ENCODE measurements at regions not wholly inside any gene's neighbourhood (a gene's known extent, or its start where the extent isn't known, plus 50 kb on each side); places are given as distances from the start of the nearest gene placed in this dataset.

- no peak overlapping the region for H3K4me3 ChIP-seq (ENCODE audit: low read depth, low read length)
- TF ChIP-seq CTCF (IDR thresholded peaks at IDR 0.05; ENCODE audit: borderline replicate concordance, insufficient read depth, low read depth, low read length): no peak
Measured at GRCh38 chr1:4058706-4059105, 158.6 kb upstream of the C1orf174 start.

- H3K4me3 ChIP-seq (ENCODE audit: low read depth, low read length): no peak overlapping the region
- no peak for TF ChIP-seq CTCF (IDR thresholded peaks at IDR 0.05; ENCODE audit: borderline replicate concordance, insufficient read depth, low read depth, low read length)
Measured at GRCh38 chr1:4059270-4059669, 159.2 kb upstream of the C1orf174 start.

GRCh38 chr1:4060850-4061249, 160.8 kb upstream of the C1orf174 start:
- H3K4me3 ChIP-seq (ENCODE audit: low read depth, low read length): no peak overlapping the region
- TF ChIP-seq CTCF (IDR thresholded peaks at IDR 0.05; ENCODE audit: borderline replicate concordance, insufficient read depth, low read depth, low read length): no peak

GRCh38 chr1:4061521-4062031, 161.5 kb upstream of the C1orf174 start:
- no peak for TF ChIP-seq CTCF (IDR thresholded peaks at IDR 0.05; ENCODE audit: borderline replicate concordance, insufficient read depth, low read depth, low read length)

GRCh38 chr1:4062041-4062440, 162.0 kb upstream of the C1orf174 start:
- no peak overlapping the region for H3K4me3 ChIP-seq (ENCODE audit: low read depth, low read length)
- TF ChIP-seq CTCF (IDR thresholded peaks at IDR 0.05; ENCODE audit: borderline replicate concordance, insufficient read depth, low read depth, low read length): no peak

More at GRCh38 chr1:4061521-4062031, 161.5 kb upstream of the C1orf174 start:
- H3K4me3 ChIP-seq (ENCODE audit: low read depth, low read length): no peak overlapping the region

- no peak overlapping the region for H3K4me3 ChIP-seq (ENCODE audit: low read depth, low read length)
- TF ChIP-seq CTCF (IDR thresholded peaks at IDR 0.05; ENCODE audit: borderline replicate concordance, insufficient read depth, low read depth, low read length): no peak
Measured at GRCh38 chr1:4062560-4062959, 162.5 kb upstream of the C1orf174 start.

- H3K4me3 ChIP-seq (ENCODE audit: low read depth, low read length): no peak overlapping the region
- TF ChIP-seq CTCF (IDR thresholded peaks at IDR 0.05; ENCODE audit: borderline replicate concordance, insufficient read depth, low read depth, low read length): no peak
Measured at GRCh38 chr1:4062992-4063391, 162.9 kb upstream of the C1orf174 start.
